IPS-11a (cell line): ENCODE measurements at regions not wholly inside any gene's neighbourhood (a gene's known extent, or its start where the extent isn't known, plus 50 kb on each side); places are given as distances from the start of the nearest gene placed in this dataset.
A peak's percentile ranks its signal among the peaks of the same experiment; 100 is the strongest.

ENCODE experiments used
- H3K4me3 ChIP-seq: one replicate; pipeline ENCODE4 v1.5.1; 2013; ENCODE audit warnings: low read depth, low read length, control low read depth

DNA sequence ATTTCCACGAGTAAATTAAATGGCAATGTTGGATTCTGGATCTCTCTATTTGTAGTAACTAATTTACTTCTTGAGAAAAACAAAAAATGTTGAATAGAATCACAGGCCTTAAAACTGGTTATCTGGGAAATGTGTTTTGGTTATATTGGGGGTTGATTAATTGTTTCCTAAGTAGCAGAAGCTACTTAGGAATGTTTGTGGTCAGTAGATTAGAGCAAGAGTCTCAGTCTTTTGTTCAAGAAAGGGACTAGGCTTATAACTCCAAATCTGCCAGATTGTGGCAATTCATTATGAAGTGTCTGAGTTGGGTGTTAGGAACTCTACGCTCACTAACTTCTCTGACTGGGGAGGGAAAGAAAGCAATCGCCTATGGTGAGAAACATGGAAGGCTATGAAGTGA lies 244.3 kb upstream of the PHYHIPL start:
- no peak overlapping the region for H3K4me3 ChIP-seq

DNA sequence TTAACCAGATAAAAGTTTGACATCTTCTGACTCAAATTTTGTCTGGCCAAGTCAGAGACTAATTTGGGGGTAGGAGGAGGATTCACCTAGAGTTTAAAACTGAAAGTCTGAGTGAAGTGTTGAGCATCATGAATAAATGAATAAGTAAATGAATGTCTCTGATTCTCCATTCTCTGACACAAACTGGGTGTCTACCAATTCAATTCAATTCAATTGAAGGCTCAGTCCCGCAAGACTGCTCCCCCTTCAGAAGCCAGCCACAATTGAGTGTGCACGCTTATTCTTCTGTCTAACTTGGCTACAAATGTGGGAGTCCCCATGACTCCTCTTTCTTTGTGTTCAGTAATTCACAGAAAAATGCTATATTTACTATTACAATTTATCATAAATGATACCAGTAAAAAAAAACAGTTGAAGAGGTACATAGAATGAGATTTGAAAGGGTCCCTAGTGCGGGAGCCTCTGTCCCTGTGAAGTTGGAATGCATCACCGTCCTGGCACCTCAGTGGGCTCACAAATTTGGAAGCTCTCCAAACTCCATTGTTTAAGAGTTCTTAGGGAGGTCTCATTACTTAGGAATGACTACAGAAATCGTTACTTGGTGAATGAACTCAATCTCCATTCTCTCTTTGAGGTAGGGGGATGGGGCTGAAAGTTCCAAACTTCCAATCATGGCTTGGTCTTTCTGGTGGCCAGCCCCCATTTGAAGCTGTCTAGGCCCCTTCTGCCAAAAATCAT lies 243.7 kb upstream of the PHYHIPL start:
- no peak overlapping the region for H3K4me3 ChIP-seq

DNA sequence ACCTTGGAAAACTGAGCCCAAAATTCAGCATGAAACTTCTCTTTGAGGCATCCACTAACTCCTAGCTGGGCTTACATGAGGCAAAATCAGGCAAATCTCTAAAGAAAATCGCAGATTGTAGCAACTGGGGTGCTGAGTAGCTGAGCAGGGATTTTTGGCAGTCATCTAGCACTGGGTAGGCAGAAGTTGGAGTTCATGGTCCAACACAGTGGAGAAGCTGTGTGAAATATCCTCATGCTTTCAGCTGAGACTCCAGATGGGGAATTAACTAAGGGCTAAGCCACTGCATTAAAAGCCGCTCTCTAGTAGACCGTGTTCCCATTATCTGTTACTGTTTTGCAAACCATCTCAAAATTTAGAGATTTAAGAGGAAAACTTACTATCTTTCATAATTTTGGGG lies 240.1 kb upstream of the PHYHIPL start:
- H3K4me3 ChIP-seq, result no peak overlapping the region

DNA sequence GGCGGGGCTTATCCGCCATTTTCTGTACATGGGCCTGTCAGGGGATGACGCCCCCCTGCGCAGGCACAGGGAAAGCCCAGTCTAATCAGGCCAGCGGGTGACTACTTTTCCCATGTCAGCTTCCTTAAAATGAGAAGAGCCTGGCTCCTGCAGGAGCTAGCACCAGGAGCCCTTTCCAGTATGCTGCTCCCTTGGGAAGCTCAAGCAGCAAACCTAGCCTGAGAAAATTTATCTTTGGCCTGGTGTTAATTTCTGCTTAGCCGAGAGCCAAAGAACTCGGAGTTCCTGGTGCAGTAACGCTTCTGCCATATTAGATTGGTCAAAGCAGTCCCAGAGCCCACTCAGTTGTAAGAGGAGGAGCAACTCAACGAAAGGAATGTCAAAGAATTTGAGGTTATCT lies 239.0 kb upstream of the PHYHIPL start:
- H3K4me3 ChIP-seq, result no peak overlapping the region

DNA sequence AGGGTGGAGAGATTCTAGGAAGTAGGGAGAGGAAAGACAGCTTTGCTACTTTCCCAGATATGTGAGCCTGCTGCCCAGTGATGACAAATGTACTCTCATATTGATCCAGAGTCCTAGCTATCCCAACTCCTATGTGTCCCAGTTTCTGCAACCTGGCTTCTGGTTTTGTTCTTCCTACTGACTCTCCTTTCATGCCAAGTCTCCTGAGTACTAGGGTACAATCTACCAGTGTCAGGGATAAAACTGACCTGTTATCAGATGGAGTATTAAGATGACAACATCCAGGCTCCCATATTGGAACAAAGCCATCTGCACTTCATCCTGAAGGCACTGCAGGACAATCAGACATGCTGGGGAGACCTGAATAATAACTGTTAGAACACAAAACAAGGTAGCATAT lies 233.7 kb upstream of the PHYHIPL start:
- H3K4me3 ChIP-seq, result no peak overlapping the region

DNA sequence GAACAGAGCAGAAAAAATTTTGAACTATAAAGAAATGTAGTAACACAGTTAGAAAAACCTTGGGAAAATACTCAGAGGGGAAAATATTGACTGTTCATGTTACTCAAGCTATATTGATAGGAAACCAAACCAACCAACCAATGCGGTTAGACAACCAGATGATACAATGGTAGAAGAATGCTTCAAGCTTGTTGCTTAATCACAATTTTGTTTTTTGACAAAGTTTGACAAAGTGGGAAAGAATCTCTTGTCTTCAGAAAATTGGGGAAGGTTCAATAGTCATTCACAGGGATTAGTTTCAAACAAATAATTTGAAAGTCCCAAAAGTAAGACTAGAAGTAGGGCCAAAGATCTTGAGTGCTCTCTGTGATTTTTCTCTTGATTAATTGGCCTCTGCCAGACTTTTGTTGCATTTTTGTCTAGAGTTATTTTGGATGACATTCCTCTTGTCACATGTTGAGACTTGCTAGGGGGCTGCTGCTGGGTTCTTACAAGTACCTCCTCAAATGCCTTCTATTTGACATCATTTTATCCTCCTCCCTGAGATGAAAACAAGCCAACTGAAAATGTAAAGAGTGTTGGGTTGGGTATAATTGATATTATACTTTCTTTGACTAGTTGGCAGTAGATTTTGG lies 233.1 kb upstream of the PHYHIPL start:
- H3K4me3 ChIP-seq, result no peak overlapping the region

DNA sequence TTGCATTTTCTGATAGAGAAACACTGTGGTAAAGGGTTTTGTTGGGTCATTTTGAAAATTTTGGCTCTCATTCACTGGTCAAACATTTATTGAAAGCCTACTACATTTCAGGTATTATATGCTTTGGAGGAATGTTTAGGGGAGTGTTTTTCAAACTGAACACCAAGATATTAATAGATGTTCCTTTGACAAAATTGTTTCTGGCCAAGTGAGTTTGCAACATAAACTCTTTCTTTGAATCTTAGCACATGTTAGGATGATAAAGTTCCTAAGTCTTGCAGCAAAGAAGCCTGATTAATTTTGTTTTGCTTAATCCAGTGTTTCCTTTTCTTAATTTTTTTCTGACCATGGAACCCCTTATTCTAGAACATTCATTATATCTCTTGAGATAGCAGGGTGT lies 232.5 kb upstream of the PHYHIPL start:
- no peak overlapping the region for H3K4me3 ChIP-seq

DNA sequence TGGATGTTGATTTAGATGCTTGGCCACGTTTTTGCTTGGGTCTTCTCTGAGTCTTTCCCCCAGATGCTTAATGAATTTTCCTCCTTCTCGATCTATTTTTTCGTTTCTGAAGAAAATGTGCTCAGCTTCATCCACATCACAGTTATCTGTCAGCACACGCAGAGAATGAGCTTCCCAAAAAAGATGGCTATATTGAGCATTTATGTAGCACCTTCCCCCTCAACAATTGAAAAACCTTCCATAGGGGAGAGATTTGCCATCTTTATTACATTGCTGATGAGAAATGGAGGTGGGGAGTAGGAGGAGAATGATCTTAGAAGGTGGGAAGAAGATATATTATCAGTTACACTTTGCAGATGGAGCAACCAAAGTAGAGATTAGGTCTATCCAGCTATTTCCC lies 228.1 kb upstream of the PHYHIPL start:
- no peak overlapping the region for H3K4me3 ChIP-seq

DNA sequence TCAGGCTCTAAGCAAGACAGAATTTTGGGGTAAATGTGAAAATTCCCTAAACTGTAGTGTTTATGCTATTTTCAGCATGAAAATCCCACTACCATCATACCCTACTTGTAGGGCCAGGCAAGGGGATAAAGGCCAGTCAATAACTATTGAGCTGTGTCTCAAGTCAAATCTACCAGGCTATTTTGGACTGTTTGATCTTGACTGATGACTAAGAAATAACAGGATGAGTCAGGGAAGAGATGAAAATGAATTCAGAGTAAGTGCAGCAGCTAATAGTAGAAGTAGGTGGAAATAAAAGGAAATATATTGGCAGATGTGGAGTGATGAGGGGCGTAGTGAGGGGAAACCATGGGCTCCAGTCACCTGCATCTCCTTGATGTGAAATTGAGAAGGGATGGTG lies 225.8 kb upstream of the PHYHIPL start:
- H3K4me3 ChIP-seq, result no peak overlapping the region

DNA sequence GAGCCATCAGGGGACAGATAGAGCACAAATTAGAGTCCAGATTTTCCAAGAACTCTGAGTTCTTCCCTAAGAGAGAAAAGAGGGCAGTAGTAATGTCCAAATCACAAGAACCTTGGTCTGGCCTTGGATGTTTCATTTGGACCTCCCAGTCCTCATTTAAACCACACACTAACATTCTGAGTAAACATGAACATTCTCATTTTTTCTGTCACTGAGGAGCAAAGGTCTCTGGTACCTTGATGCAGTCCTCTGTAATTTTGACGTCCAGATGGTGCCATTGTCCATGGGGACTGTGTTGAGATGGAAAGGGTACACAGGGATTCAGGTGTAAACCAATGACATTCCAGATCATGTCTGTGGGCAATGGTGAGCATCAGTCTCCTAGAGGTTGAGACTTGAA lies 225.4 kb upstream of the PHYHIPL start:
- no peak overlapping the region for H3K4me3 ChIP-seq

DNA sequence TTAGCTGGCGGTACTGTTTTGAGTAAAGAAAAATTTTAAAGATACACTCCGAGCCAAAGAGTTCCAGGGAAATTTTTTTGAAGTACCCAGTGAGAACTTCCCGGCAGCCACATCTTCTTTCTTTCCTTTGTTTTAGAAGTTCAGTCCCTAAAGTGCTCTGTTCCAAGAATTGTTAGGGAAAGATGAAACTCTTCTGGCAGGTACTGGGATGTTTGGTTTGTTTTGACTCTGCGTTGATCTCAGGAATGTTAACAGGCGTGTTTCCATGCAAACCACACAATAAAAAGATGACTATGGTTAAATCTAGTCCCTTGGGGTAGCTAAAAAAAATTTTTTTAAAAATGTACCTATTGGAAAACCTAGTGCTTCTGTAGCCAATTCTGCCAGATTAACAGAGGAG lies 224.7 kb upstream of the PHYHIPL start:
- no peak overlapping the region for H3K4me3 ChIP-seq

DNA sequence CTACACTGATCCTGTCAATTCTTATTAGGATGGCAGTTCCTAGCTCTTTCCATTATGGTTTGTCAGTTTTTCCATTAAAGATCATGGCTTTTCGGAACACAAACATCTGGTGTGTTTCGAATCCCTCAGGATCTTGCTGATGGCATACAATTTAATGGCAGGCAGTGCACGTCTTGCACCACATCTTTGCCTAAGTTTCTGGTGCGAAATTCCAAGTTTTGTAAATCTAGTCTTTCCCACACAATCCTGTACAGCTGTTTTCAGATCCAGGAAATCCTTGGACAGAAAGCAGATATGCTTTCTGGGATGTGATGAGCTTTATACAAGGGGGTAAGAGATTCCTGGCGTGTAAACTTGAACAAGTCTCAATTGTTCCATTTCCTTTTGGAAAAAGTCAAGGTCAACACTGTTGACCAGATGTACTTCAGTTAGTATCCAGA lies 224.3 kb upstream of the PHYHIPL start:
- H3K4me3 ChIP-seq, result no peak overlapping the region

DNA sequence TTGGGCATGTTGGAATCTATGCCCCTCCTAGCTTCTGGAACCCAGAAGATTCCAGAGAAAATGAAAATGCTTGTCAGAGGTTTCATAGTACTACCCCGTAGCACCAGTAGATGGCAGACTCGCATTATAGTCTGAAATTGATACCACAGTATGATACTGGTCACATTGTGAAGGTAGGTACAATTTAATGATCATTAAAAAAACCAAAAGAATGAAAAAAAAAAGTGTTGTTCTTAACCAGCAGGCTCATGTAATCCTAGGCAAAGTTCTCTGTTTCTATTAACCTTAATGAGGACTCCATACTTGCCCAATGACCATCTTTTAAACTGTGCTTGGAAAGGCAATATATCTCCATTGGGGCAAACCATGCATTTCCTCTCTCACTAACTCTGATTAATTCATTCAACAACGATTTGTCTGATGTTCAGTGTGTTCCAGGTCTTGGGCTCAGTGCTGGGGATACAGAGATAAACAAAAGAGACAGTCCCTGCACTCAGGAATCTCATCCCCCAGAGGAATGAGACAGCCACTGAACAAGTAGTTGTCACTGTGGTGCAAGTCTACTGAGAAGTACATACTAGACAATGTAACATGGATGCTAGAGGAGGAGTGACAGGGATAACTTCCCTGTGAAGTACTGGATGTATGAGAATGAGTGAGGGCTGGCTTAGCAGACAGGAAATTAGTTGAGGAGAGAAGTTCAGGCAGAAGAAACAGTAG lies 223.5 kb upstream of the PHYHIPL start:
- no peak overlapping the region for H3K4me3 ChIP-seq

DNA sequence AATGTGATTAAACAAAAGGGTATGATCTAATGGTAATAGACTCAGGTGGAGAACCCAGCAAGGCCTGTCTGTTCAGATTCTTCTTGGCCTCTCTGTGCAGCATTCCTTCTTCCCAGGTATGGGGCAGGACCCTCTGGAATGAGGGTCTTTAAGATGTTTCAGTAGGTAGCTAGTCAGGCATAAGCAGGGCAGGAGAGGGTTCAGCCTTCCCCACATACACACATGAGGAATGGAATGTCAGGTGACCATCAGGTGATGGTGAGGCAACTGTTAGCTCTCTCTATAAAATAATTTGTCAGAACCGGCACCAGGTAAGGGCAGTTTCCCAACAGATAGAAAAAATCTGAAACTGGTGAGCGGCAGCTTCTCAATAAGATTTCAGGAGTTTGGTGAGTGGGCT lies 222.3 kb upstream of the PHYHIPL start:
- no peak overlapping the region for H3K4me3 ChIP-seq

DNA sequence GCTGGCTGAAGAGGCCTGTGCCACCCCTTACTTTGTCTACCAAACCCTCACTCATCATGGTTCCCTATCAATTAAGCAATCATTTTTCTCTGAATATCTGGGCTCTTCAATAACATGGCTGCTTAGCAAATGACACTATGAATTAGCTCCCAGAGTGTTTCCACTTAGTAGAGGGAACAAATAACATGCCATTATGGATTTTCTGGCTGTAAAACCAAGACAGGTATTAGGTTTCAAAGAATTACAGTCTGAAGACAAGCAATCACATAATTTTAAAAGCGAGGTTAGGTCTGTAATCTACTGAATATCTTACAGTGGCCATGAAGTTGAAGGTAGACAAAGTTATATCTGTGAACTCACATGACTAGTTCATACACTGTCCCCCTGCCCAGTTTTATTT lies 220.8 kb upstream of the PHYHIPL start:
- H3K4me3 ChIP-seq, result no peak overlapping the region

DNA sequence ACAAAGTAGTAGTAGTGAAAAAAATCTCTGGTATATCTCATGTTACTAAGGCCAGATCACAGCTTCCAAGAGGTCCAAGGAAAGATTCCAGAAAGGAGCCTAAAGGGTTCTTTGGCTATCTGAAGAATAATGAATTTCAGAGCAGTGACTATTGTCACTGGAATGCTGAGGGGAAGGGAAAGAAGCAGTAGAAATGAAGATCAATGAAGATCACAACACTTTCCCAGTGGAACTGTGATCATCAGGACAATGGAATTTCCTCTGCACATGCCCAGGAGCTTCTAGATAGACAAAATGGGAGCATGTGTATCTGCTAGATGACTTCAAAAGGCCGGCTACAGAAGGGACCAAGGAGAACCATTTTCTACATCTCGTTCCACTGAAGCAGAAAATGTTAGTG lies 219.5 kb upstream of the PHYHIPL start:
- H3K4me3 ChIP-seq, result no peak overlapping the region

DNA sequence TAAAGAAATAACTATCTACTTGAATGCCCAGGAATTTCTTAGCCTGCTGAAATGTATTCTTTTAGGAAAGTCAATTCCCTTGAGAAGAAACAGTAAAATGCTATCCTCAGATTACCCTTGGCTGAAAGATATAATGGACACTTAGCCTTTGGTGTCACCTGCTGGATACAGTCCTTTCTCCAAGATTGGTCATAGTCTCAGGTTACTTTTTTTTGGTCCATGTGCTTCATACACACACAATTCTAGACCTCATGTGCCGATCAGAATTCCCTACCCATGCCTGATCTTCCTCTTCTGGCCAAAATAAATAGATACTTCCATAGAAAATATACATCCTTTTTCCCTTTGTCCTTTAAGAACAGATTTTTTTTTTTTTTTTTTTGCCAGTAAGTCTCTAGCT lies 218.9 kb upstream of the PHYHIPL start:
- no peak overlapping the region for H3K4me3 ChIP-seq

DNA sequence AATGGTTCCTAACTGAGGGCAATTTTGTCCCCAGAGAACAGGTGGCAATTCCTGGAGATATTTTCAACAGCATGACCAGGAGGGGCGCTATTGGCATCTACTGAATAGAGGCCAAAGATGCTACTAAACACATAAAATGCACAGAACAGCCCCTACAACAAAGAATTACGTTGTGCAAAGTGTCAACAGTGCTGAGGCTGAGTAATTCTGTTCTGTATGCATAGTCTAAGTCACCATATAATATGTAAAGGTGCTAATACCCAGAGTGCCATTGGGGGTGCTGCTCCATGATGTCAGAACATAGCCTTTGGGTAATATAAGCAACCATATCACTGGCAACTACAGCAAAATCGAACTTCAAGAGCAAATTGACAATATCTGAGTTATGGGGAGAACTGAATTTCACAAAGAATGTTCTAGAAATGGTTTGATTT lies 213.3 kb upstream of the PHYHIPL start:
- no peak overlapping the region for H3K4me3 ChIP-seq

DNA sequence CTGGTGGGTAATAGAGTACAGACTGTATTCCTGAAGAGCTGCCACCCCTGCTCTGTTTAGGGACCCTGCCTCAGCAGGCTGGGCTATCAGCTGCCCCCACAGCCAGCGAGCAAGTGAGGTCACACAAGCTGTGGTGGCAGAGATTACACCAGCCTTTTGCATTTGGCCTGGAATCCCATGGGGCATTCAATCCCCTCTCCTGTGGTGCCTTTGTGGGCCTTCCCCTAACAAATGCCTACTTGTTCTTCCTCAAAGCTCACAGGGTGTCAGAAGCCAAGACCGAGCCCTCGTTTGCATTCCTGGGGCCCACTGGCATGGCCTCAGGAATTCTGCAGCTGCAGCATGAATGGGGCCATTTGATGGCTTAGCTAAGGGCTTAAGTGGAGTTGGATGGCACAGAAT lies 212.7 kb upstream of the PHYHIPL start:
- no peak overlapping the region for H3K4me3 ChIP-seq

DNA sequence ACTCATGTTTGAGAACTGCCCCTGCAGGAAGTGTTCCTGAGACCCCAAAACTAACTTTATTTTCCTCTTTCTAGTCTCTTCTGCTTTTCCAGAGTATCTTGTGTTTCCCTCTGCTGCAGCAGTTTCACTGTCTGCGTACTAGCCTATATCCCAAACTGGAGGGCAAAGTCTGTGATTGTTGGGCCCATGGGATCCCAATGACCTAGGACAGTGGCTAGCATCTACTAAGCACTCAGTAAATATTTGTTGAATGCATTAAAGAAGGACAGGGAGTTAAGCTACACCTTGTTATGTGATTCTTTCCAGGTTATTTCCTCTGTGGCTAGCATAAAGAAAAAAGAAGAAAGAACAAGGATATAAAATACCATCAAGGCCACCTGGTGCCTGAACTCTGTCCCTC lies 210.6 kb upstream of the PHYHIPL start:
- no peak overlapping the region for H3K4me3 ChIP-seq

DNA sequence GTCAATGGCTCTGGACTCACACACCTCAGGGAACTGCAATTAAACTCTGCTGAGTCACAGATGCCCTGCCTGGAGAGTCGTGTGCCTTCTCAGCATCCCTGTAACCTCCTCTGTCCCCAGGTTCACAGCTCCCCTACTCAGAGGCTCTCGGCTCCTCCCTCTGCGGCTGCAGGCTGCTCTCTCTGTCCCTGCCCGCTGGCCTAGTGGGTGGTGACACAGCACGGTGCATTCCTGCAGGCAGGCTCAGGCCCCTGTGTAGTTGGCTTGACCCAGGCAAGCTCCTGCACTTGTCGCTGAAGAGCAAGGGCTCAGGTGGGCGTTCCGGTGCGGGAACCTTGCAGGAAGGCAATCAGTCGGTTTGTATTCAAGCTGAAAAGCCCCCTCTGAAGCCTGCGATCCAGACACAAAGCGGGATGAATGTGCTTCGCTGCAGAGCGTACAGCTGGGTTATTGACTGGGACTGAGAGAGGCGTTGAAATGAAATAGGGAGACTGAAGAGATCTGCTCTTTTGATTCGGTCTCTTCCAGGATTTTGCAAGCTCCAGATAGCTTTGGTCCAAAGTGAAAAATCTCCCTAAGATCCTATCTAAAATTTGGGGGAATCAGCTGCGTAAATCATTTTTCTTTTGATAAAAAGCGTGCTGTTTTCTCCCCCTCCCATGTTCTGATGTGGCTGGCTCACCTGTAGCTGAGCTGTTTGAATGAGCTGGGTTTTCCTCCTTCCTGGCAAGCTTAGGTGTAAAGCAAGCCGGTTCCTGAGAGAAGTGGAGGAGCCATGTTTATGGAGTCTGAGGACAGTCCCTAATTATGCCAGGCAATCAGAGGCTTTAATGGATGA lies 208.7 kb upstream of the PHYHIPL start:
- peak overlapping the region; percentile 9 for H3K4me3 ChIP-seq
